SH-SY5Y (cell line): ENCODE measurements at regions not wholly inside any gene's neighbourhood (a gene's known extent, or its start where the extent isn't known, plus 50 kb on each side); places are given as distances from the start of the nearest gene placed in this dataset.

Experiments
- GATA2 ChIP-seq: IDR thresholded peaks from 2 replicates; pipeline ENCODE4 v1.6.1; 2011; ENCODE audit warnings: mild to moderate bottlenecking, low read depth, low read length
- GATA3 ChIP-seq: IDR thresholded peaks from 2 replicates; pipeline ENCODE4 v1.6.1; 2011; ENCODE audit warnings: low read depth, mild to moderate bottlenecking, low read length, moderate library complexity

GRCh38 chr4:3358656-3359055 lies 65.8 kb downstream of the RGS12 start:
- TF ChIP-seq GATA2 = no peak
- TF ChIP-seq GATA3 = no peak
